Dedifferentiated amniotic fluid mesenchymal stem cell (primary cell): ENCODE measurements at regions not wholly inside any gene's neighbourhood (a gene's known extent, or its start where the extent isn't known, plus 50 kb on each side); places are given as distances from the start of the nearest gene placed in this dataset.
A peak's percentile ranks its signal among the peaks of the same experiment; 100 is the strongest.

ENCODE experiments used
- DNase-seq: peaks from one replicate; pipeline ENCODE4 v3.0.0-alpha.2; 2016; ENCODE audit errors: extremely low spot score

GRCh38 chr4:3715855-3716630, 50.1 kb upstream of the ADRA2C start:
- no peak for DNase-seq

- DNase-seq = no peak
These were observed 50.9 kb upstream of the ADRA2C start for GRCh38 chr4:3715061-3715854.

GRCh38 chr4:3714642-3715001, 51.6 kb upstream of the ADRA2C start:
- no peak for DNase-seq

- DNase-seq = no peak
These were observed 52.2 kb upstream of the ADRA2C start for GRCh38 chr4:3713817-3714641.

GRCh38 chr4:3713346-3713745, 52.8 kb upstream of the ADRA2C start:
- DNase-seq = no peak

GRCh38 chr4:3712936-3713335, 53.2 kb upstream of the ADRA2C start:
- DNase-seq = no peak

GRCh38 chr4:3712112-3712805, 53.9 kb upstream of the ADRA2C start:
- no peak for DNase-seq

- DNase-seq = no peak
These were observed 54.7 kb upstream of the ADRA2C start for GRCh38 chr4:3711183-3712111.

GRCh38 chr4:3710451-3711182, 55.6 kb upstream of the ADRA2C start:
- no peak for DNase-seq

- DNase-seq = no peak
These were observed 56.2 kb upstream of the ADRA2C start for GRCh38 chr4:3709846-3710441.

- no peak for DNase-seq
These were observed 56.9 kb upstream of the ADRA2C start for GRCh38 chr4:3709061-3709845.

- DNase-seq = no peak
These were observed 57.6 kb upstream of the ADRA2C start for GRCh38 chr4:3708611-3709010.

GRCh38 chr4:3708103-3708510, 58.1 kb upstream of the ADRA2C start:
- DNase-seq = peak; percentile 52

- DNase-seq = no peak
These were observed 58.6 kb upstream of the ADRA2C start for GRCh38 chr4:3707423-3708102.

- DNase-seq = no peak
These were observed 59.4 kb upstream of the ADRA2C start for GRCh38 chr4:3706565-3707422.

GRCh38 chr4:3706111-3706511, 60.1 kb upstream of the ADRA2C start:
- no peak for DNase-seq
